GM04503 (cell line): ENCODE measurements at regions not wholly inside any gene's neighbourhood (a gene's known extent, or its start where the extent isn't known, plus 50 kb on each side); places are given as distances from the start of the nearest gene placed in this dataset.
"Not testable (repeated sequence)": the region's sequence is repeated elsewhere in the genome, so short reads cannot be mapped to it uniquely, and the experiment has no call there.

ENCODE experiments used
- DNase-seq: peaks from one replicate; pipeline ENCODE4 v3.0.0-alpha.2; 2012; ENCODE audit warnings: low read depth

DNA sequence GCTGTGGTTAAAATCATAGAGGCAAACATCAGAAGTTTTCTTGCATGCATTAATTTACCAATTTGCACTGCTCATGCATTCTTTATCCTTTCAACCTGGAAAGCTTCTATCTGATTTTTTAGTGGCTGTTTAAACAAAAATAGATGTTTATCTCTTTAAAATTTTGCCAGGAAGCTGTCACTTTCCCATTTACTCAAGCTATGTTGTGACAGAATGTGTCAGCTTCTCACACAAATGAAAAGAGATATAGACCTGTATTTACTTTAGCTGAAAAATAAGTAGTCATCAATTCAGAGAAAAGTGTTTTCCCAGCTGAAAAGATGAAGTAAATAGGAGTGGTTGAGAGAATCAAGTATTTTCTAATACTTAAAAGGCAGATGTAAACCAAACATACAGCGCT lies 872.8 kb downstream of the DACH1 start:
- no peak for DNase-seq

DNA sequence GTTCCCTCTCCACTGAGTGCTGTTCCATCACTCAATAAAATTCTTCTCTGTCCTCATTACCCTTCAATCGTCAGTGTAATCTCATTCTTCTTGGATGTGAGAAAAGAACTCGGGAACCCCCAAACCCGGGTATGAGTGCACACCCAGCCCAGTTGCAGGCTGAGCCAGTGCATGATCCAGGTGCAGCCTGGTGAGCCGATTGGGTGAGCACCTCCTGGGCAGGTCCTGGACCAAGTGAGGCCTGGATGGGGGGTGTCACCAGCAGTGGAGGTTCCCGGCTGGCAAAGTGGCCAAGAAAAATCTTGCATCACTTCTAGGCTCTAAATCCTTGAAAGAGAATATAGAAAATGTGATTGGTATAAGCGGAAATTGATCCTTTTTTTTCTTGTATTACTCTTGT lies 878.8 kb upstream of the KLHL1 start:
- no peak for DNase-seq

DNA sequence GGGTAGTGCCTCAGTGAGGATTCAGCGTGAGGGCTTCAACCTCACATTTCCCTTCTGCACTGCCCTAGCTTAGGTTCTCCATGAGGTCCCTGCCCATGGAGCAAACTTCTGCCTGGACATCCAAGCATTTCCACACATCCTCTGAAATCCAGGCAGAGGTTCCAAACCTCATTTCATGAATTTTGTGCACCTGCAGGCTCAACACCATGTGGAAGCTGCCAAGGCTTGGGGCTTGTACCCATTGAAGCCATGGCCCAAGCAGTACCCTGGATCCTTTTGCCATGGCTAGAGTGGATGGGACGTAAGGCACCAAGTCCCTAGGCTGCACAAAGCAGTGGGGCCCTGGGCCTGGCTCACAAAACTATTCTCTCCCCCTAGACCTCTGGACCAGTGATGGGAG lies 877.1 kb upstream of the KLHL1 start:
- no peak for DNase-seq

DNA sequence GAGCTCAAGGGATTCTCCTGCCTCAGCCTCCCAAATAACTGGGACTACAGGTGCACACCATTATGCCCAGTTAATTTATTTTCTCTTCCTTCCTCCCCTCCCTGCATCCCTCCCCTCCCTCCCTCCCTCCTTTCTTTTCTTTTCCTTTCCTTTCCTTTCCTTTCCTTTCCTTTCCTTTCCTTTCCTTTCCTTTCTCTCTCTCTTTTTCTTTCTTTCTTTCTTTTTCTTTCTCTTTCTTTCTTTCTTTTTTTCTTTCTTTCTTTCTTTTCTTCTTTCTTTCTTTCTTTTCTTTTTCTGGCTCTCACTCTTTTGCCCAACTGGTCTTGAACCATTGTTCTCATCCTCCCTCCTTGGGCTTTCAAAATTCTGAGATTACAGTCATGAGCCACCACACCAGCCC lies 873.0 kb upstream of the KLHL1 start:
- DNase-seq, result not testable (repeated sequence)

DNA sequence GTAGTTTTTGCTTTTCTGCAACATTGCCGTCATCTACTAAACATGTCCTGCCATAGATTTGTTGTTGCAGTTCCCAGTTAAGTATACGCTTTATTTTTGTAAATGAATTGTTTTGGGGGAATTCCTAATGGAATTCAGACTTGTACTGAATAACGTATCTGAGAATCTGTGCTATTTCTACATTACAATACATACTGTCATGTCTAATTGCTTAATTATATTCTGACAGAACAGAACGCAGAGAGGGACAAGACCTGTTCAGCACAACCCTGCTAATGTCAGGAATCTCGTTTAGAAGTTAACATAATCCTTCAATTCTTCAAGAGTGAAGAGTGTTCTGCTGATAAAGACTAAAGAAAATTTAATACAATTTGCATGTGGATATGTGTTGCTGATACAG lies 861.1 kb upstream of the KLHL1 start:
- DNase-seq, result no peak

DNA sequence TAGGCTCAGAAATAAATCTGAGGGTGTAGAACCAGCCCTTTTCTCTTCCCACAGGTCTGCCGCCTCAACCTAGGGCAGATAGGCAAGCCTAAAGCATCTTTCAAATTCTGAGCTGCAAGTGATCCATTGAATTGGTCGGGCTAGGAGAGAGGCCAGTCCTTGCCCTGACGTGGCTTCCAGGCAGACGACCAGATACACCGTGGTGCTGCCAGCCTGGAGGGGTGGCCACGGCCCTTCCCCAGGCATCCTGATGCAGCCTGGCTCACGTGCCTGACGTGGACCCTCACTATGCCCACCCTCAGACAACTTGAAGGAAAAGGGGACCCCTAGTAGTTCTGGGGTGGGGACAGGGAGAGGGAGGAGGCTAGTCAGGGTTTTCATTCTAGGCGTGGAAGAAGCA lies 859.3 kb upstream of the KLHL1 start:
- DNase-seq, result no peak

DNA sequence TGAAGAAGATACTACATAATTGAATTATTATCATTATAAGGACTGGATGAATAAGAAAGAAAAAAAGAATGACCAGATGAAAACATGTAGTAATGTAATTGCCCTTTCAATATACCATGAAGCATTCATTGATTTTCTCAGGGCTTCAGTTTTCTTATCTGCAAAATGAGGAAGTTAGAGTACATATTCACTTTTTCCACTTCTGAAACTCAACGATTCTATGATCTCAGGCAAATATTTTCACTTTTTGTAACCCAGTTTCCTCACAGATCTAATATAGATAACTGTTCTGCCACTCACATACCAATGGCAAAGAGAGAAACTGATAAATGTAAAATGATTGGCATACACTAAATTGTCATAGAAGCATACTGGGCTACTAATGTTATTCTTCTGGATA lies 856.6 kb upstream of the KLHL1 start:
- no peak for DNase-seq

DNA sequence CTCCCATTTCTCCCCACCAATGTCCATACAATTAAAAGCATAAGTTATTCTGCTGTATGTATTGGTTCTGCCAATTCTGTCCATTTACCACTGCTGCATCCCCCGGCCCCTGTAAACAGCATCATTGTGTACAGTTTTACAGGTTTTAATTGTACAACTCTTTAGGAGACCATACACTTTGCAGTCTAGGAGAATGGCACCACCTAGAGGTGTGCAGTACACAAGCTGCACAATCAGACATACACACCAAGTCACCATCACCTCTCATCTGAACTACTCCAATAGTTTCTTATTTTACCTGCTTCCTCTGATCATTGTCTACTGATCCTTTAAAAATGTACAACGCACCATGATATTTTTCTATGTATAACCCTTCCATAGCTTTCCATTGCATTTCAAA lies 855.9 kb upstream of the KLHL1 start:
- DNase-seq, result no peak

DNA sequence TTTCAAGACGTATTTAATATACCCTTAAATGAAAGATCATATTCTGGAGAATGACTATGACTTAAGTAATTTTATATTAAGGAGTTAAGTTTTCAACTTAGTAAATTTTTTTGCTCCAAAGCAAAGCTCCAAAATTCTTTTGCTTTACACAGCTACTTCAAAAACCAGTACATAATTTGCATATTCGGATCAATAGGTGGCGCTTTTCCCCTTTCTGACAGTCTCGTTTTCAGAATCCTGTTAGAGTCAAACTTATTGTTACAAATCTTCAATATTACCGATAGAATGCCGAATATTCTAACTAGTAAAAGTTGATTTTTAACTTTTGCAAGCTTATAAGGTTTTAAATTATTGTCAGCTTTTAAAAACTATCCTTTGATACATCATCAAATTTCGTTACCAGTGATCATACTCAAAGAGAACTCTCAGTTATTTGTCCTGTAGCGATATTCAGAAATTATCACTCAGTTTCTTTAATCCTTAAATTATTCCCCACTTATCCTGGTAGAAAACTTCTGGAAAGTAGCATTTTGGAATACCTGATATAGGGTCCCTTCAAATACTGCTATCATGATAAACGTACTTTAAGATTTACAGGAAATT lies 852.7 kb upstream of the KLHL1 start:
- DNase-seq, result no peak

DNA sequence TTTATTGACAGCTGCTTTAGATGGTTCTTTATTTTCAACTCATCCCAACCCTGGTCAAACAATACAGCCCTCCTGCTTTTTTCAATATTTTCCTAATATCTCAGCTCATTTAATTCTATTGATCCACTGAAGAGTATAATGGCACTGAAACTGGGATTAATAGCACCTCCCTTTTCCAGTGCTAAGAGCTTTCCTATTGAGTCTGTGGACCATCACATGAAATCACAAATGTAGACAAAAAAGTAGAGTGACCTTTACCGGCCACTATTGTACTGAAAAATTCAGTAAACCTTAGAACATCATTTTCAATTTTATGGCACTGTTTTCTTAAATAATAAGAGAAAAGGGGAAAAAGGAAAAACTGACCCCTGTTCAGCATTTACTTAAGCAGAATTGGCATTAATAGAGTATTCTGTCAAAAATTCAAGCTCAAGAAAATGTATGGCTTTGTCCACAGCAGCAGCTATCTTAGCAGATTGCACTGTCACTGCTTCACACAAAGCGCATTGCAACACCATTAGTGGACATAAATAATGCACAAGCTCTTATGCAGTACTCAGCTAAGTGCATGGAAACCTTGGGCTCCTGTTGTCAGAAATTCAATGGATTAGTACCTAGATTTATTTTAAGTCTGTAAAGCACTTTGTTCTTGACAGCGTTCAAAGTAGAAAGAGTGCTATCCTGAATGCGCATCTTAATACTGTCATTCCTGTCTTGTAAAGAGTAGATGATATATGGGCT lies 851.0 kb upstream of the KLHL1 start:
- no peak for DNase-seq

DNA sequence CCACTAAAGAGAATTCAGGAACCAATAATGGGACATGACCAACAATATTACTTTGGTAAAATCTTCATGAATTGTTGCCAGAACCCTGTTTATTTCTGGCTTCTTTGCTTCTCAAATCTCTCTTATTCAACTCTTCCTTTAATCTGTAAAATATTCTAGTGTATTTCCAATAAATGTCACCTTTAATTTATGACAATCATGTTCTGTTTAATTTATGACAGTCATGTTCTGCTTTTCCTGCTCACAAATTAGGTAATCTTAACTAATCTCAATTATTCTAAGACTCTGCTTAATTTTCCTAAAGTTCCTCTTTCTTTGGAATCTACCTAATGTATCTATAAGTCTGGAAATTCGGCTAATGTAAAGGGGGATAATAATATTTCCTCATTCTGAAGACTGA lies 847.6 kb upstream of the KLHL1 start:
- DNase-seq, result no peak

DNA sequence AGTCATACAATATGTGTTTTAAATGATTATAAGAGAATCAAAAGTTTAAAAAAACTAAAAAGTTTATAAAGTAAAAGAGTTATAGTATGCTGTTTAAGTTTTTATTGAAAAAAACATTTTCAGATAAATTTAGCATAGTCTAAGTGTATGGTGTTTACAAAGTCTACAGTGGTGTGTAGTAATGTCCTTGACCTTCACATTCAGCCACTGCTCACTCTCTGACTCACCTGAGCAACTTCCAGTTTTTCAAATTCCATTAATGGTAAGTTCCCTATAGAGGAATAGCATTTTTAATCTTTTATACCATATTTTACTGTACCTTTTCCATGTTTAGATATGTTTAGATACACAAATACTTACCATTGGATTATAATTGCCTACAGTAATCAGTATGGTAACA lies 842.4 kb upstream of the KLHL1 start:
- no peak for DNase-seq

DNA sequence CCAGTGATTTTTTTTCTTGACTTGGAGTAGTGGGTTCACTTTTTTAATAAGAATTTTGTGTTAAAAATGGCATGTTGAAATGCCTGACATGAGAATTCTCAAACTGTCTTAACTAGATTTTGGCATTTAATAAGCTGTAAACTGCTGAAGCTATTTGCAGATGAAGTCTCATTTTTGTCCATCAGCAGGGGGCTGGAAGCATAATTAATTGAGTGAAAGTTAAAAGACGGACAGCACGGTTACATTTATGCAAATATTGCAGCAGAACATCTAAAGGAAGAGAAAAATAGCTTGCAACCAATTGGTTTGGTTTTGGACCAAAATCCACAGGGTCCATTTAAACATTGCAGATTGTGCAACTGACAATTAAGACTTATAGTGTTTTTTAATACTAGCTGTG lies 837.3 kb upstream of the KLHL1 start:
- DNase-seq, result no peak

DNA sequence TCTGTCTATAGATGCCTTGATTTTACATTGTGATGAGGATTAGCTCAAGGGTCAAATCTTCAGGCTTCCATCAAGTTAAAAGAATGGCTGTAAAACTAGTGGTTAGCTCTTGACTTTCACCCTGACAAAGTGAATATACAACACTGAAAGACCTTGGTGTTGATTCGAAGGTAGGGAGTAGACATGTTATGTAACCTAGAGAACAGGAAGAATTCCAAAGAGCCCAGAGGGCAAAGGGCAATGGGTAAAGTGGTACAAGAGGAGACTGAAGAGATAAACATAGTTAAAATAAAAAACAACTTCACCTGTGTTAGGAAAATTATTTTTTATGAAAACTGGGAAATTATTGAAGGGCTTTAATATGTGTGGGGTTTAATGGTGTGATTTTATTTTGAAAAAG lies 833.2 kb upstream of the KLHL1 start:
- DNase-seq, result no peak

DNA sequence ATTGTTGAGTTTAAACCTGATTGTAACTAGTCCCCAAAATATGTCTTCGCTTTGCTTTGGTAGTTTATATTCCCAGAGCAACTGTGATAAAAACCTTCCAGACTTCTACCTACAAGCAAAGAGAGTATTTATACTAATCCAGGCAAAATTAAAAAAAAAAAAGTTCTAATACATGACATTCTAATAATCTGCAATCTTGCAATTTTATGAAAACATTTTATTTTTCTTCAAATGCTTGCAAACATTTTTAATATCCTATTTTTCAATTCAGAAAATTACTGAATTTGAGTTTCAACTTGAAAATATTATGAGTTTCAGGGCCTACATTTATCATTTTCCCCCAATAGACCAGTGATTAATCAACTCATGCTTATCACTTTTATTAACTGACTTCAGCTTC lies 830.2 kb upstream of the KLHL1 start:
- no peak for DNase-seq

DNA sequence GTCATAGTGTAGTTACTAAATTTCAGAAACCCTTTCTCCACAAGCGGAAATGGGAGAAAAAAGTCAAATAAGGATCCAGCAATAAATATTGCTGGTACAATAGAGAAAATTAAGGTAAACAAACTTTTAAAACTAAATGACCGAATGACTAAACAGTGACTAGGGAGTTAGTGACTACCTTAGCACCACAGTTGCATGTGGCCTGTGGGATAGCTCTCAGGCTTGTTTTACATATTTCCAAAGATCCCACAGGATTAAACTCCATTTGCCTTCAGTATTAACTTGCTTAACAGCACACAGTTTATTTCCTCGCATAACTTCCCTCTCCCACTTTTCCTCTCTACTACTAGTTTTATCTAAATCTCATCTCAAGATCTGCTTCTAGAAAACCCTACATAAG lies 824.3 kb upstream of the KLHL1 start:
- no peak for DNase-seq

DNA sequence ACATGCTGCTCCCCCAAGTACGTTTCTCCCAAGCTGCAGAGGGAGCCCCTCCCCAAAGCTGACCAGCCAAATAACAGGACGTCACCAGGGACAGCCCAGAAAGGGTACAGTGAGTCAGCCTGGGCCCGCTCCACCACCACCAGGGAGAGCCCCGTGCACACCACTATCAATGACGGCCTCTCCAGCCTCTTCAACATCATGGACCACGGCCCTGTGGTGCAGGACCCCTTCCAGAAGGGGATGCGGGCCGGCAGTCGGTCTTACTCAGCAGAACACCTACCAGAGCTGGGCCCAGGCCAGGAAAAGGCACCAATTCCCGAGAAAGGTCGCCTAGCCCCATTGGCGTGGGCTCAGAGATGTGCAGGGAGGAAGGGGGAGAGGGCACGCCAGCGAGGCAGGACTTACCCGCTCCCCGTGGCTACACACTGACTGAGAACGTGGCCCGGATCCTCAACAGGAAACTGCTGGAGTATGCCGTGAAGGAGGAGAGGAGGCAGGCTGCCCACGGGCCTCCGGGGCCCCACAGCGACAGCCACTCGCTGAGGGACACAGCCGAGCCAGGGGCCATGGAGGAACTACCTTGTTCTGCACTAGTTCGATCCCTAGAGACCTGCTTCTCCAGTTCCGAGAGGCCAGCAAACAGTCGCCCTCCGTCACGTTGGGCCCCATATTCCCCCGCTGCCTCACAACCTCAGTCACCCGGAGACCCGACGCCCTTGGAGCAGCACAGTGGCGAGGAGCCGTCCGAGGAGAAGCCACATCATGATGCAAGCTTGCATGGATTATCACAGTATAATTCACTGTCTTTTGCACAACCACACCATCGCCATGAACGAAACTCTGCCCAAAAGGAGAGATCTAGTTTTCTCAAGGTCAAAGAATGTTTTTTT lies 815.9 kb upstream of the KLHL1 start:
- no peak for DNase-seq

DNA sequence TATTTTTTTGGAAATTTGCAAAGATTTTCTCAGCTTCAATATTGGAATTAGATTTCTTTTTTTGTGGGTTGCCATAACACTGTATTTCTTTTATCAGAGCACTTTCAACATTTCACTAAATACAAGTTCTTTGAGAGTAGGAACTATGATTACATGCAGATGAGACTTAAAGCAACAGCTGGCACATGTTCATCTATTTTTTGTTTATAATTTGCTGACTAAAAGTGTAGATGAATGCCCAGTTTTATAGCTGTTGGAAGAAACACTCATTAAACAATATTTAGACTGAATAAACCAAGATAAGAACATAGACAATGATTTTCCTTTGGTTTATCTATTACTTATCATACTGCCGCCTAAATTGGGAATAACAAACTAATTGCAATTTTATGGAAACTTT lies 803.0 kb upstream of the KLHL1 start:
- no peak for DNase-seq

DNA sequence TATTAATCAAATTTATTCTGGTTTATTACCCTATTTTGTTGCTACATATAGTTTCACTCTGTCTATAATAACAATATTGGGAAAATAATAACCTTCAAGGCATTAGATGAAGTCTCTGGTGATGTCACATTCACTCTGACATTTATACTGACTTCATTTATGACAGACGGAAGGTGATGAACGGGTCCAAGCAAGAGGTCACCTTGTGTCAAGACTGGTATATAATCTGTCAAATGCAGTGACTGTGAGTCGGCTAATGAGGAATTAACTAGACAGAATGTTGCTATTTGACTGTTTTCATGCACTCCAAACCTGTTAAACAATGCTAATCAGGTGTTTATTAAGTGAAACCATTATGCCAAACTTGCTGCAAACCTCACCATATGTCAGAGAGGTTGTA lies 800.5 kb upstream of the KLHL1 start:
- DNase-seq, result no peak

DNA sequence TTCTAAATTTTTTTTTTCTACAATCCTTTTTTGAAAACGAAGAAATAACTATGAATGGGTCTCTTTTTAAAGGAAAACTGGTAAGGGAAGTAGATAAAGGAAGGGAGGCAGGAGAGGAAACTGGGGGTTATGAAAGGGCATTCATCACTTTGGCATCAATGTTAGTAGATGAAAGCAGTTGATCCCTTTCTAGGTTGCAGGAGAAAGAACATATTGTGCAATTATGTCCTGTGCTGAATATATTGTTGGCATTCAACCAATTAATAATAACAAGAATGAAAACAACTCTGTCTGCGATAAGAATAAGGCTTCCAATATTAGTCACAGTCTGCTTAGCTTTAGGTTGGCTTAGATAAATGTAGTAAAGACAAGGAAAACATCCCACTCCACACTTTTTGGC lies 796.8 kb upstream of the KLHL1 start:
- DNase-seq, result no peak

DNA sequence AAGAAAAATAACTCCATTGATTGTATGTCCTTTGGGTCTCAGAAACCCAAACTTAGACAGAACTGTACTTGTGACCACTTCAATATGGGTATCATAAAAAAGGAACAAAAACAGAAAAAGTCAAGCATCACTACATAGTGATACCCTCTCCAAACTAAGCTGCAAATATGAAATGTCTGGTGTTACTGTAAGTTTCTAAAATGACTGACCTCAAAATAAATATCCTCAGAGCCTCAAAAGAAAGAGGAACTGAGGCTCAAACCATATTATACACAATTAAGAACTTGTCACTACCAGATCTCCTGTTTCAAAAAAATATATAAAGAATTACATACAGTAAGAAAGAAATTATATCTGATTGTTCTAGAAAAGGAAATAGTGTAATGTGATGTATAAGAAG lies 787.9 kb upstream of the KLHL1 start:
- no peak for DNase-seq

DNA sequence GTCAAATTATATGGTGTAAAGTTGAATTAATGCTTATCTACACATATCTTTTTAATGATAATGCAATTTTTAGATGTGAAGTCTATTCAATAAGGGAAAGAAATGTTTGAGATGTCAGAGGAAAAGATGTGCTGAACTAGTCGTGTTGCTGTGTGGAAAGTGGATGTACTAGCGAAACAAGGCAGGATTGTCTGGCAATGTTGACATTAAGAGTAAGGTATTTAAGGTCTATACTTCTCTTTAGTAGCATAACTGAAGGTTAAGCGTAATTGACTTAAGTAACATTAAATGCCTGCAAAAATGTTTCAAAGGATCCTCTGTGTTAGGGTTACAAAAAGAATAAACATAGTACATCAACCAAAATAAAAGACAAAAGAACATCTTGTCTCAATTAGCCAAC lies 787.3 kb upstream of the KLHL1 start:
- DNase-seq, result no peak

DNA sequence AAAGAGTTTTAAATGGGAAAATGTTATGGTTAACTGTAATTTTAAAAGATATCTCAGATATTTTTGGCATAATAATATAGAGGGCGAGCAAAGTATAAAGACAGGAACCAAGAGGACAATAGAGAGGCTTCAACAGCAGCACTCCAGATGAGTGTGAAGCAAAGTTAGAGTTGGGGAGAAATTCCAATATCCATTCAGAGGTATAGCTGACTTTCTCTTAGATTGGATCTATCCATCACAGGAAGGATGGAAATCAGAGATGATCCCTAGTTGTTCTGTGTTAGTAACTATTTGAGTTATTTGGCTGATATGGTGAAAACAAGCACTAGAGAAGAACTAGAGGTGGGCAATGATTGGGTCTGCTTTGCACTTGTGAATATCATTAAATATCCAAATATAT lies 786.0 kb upstream of the KLHL1 start:
- no peak for DNase-seq
